ENCODE measurements at regions not wholly inside any gene's neighbourhood (a gene's known extent, or its start where the extent isn't known, plus 50 kb on each side); places are given as distances from the start of the nearest gene placed in this dataset.

- TF ChIP-seq, protein P1, sequence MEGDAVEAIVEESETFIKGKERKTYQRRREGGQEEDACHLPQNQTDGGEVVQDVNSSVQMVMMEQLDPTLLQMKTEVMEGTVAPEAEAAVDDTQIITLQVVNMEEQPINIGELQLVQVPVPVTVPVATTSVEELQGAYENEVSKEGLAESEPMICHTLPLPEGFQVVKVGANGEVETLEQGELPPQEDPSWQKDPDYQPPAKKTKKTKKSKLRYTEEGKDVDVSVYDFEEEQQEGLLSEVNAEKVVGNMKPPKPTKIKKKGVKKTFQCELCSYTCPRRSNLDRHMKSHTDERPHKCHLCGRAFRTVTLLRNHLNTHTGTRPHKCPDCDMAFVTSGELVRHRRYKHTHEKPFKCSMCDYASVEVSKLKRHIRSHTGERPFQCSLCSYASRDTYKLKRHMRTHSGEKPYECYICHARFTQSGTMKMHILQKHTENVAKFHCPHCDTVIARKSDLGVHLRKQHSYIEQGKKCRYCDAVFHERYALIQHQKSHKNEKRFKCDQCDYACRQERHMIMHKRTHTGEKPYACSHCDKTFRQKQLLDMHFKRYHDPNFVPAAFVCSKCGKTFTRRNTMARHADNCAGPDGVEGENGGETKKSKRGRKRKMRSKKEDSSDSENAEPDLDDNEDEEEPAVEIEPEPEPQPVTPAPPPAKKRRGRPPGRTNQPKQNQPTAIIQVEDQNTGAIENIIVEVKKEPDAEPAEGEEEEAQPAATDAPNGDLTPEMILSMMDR (IDR thresholded peaks at IDR 0.05) = no peak
- TF ChIP-seq EP300 (IDR thresholded peaks at IDR 0.05; ENCODE audit: low read depth) (no peak), POLR2A (IDR thresholded peaks at IDR 0.05) (no peak)
Observed at GRCh38 chr12:16946704-16947103, 340.7 kb upstream of the LMO3 start.

Data from transverse colon (tissue), 3 donors.